Liver (tissue), 8 donors: ENCODE measurements at regions not wholly inside any gene's neighbourhood (a gene's known extent, or its start where the extent isn't known, plus 50 kb on each side); places are given as distances from the start of the nearest gene placed in this dataset.

Experiments
- DNase-seq: peaks from one replicate; pipeline ENCODE4 v3.0.0-alpha.2; 2017; ENCODE audit warnings: low spot score
- H3K27ac ChIP-seq, 2 donors: one replicate each; pipeline ENCODE4 v1.7.0; 2013; ENCODE audit warnings: inconsistent platforms in 2 of 2, low read length in 2 of 2, control low read depth in 1 of 2, low read depth in 1 of 2, mild to moderate bottlenecking in 1 of 2
- H3K27me3 ChIP-seq, 4 donors: one replicate each; pipeline versions ENCODE4 v1.6.1 to v1.7.0; 2013; ENCODE audit warnings: low read length in 3 of 4, inconsistent platforms in 1 of 4, mild to moderate bottlenecking in 1 of 4, moderate library complexity in 1 of 4; ENCODE audit not compliant: control insufficient read depth in 4 of 4, insufficient read depth in 4 of 4
- H3K36me3 ChIP-seq, 4 donors: one replicate each; pipeline versions ENCODE4 v1.6.1 to v1.7.0; 2013; ENCODE audit warnings: low read length in 3 of 4, mild to moderate bottlenecking in 3 of 4, low read depth in 1 of 4, moderate library complexity in 1 of 4; ENCODE audit not compliant: control insufficient read depth in 4 of 4, insufficient read depth in 3 of 4
- H3K4me1 ChIP-seq, 4 donors: one replicate each; pipeline versions ENCODE4 v1.6.1 to v1.7.0; 2013; ENCODE audit warnings: low read length in 3 of 4, mild to moderate bottlenecking in 3 of 4, moderate library complexity in 1 of 4; ENCODE audit not compliant: control insufficient read depth in 4 of 4, insufficient read depth in 4 of 4
- H3K4me3 ChIP-seq, 3 donors: one replicate each; pipeline versions ENCODE4 v1.6.1 to v1.7.0; 2013; ENCODE audit warnings: low read length in 3 of 3, control low read depth in 1 of 3, low read depth in 1 of 3, mild to moderate bottlenecking in 1 of 3
- H3K9ac ChIP-seq, 2 donors: one replicate each; pipeline ENCODE4 v1.7.0; 2013; ENCODE audit warnings: low read length in 2 of 2, mild to moderate bottlenecking in 2 of 2, moderate library complexity in 2 of 2, control low read depth in 1 of 2, low read depth in 1 of 2
- H3K9me3 ChIP-seq, 4 donors: one replicate each; pipeline versions ENCODE4 v1.6.1 to v1.7.0; 2013; ENCODE audit warnings: low read length in 3 of 4; ENCODE audit not compliant: control insufficient read depth in 4 of 4
- ATF3 ChIP-seq: IDR thresholded peaks from 2 replicates; pipeline ENCODE4 v1.6.1; 2016; ENCODE audit warnings: antibody characterized with exemption
- CTCF ChIP-seq: fragments of 150-350 bp; IDR thresholded peaks from 2 replicates; pipeline ENCODE4 v1.5.1; 2017; ENCODE audit warnings: improper control_type of control experiment, low read depth, low read length; ENCODE audit not compliant: missing input control
- EGR1 ChIP-seq, 2 donors: IDR thresholded peaks; 2 replicates each; pipeline ENCODE4 v1.6.1; 2016 to 2018; ENCODE audit warnings: antibody characterized with exemption in 2 of 2, low read depth in 2 of 2
- FOXA1 ChIP-seq: IDR thresholded peaks from 2 replicates; pipeline ENCODE4 v1.6.1; 2016; ENCODE audit warnings: antibody characterized with exemption
- FOXA2 ChIP-seq: IDR thresholded peaks from 2 replicates; pipeline ENCODE4 v1.6.1; 2016; ENCODE audit warnings: antibody characterized with exemption
- GABPA ChIP-seq, 2 donors: IDR thresholded peaks in 1 of 2; conservative IDR thresholded peaks in 1 of 2; 2 replicates each; pipeline ENCODE4 v1.6.1; 2016; ENCODE audit warnings: antibody characterized with exemption in 2 of 2, mild to moderate bottlenecking in 1 of 2, moderate library complexity in 1 of 2
- HNF4A ChIP-seq, 2 donors: conservative IDR thresholded peaks; 2 replicates each; pipeline ENCODE4 v1.6.1; 2016; ENCODE audit warnings: antibody characterized with exemption in 2 of 2, mild to moderate bottlenecking in 2 of 2
- HNF4G ChIP-seq: IDR thresholded peaks from 2 replicates; pipeline ENCODE4 v1.6.1; 2016; ENCODE audit warnings: antibody characterized with exemption
- JUND ChIP-seq, 2 donors: IDR thresholded peaks; 2 replicates each; pipeline ENCODE4 v1.6.1; 2016; ENCODE audit warnings: antibody characterized with exemption in 2 of 2
- MAX ChIP-seq: IDR thresholded peaks from 2 replicates; pipeline ENCODE4 v1.6.1; 2016; ENCODE audit warnings: antibody characterized with exemption
- NR2F2 ChIP-seq: IDR thresholded peaks from 2 replicates; pipeline ENCODE4 v1.6.1; 2016; ENCODE audit warnings: antibody characterized with exemption
- RAD21 ChIP-seq, 2 donors: IDR thresholded peaks; 2 replicates each; pipeline ENCODE4 v1.6.1; 2016; ENCODE audit warnings: antibody characterized with exemption in 2 of 2, mild to moderate bottlenecking in 2 of 2
- REST ChIP-seq: IDR thresholded peaks from 2 replicates; pipeline ENCODE4 v1.6.1; 2016; ENCODE audit warnings: antibody characterized with exemption, mild to moderate bottlenecking
- RXRA ChIP-seq, 2 donors: IDR thresholded peaks; 2 replicates each; pipeline ENCODE4 v1.6.1; 2017 to 2018; ENCODE audit warnings: antibody characterized with exemption in 2 of 2, mild to moderate bottlenecking in 1 of 2
- SP1 ChIP-seq: IDR thresholded peaks from 2 replicates; pipeline ENCODE4 v1.6.1; 2018; ENCODE audit warnings: antibody characterized with exemption, mild to moderate bottlenecking
- TAF1 ChIP-seq: conservative IDR thresholded peaks from 2 replicates; pipeline ENCODE4 v1.6.1; 2016; ENCODE audit warnings: antibody characterized with exemption, mild to moderate bottlenecking
- YY1 ChIP-seq: IDR thresholded peaks from 2 replicates; pipeline ENCODE4 v1.6.1; 2016; ENCODE audit warnings: antibody characterized with exemption, mild to moderate bottlenecking
- ZBTB33 ChIP-seq: IDR thresholded peaks from 2 replicates; pipeline ENCODE4 v1.6.1; 2016; ENCODE audit warnings: antibody characterized with exemption
- WGBS: extraction: QIAGEN DNeasy Blood & Tissue Kit; methylation state at CpG from one replicate; pipeline ENCODE4 v1.1.7; 2013; 5-methylcytosine and 5-hydroxymethylcytosine counted together
- donor health status: healthy.
- donor health status: healthy.
- donor health status: healthy.
- donor health status: healthy.
- donor health status: healthy.

- Histone ChIP-seq H3K4me1 (no peaks in the 10 kb centered on the region), H3K9me3 (no peaks in the 10 kb centered on the region), H3K4me3 (no peak overlapping the region), H3K9ac (no peak overlapping the region), H3K27me3 (no peaks in the 10 kb centered on the region), H3K27ac (no peak overlapping the region), H3K36me3 (peaks cover 0 to 2% (median 0%) of the 10 kb centered on the region in 4 donors)
- 88% methylated on average over 2 of the region's 2 CpGs for WGBS
- TF ChIP-seq SP1 (no peak), HNF4A (conservative IDR thresholded peaks at IDR 0.05) (no peak)
- no peak for DNase-seq
Measured at GRCh38 chr18:22789052-22789451, 144.1 kb upstream of the RBBP8 start.

- Histone ChIP-seq H3K9me3 (no peaks in the 10 kb centered on the region), H3K36me3 (peaks cover 0 to 2% (median 0%) of the 10 kb centered on the region in 4 donors), H3K9ac (no peak overlapping the region), H3K27ac (no peak overlapping the region), H3K4me3 (no peak overlapping the region), H3K27me3 (no peaks in the 10 kb centered on the region), H3K4me1 (no peaks in the 10 kb centered on the region)
- no peak for TF ChIP-seq TAF1
- no peak for TF ChIP-seq FOXA1
- no peak for TF ChIP-seq HNF4A (conservative IDR thresholded peaks at IDR 0.05)
- DNase-seq, result no peak
- 96% methylated on average over 5 of the region's 5 CpGs for WGBS
Measured at GRCh38 chr18:22789600-22789999, 143.5 kb upstream of the RBBP8 start.

- no peak for TF ChIP-seq ZBTB33
- TF ChIP-seq FOXA1, result no peak
- TF ChIP-seq FOXA2, result no peak
- TF ChIP-seq RXRA (IDR thresholded peaks at IDR 0.05), result no peak
- TF ChIP-seq EGR1 (IDR thresholded peaks at IDR 0.05; ENCODE audit: low read depth in 2 of 2), result no peak
- TF ChIP-seq GABPA (IDR thresholded peaks at IDR 0.05 in 1 of 2, conservative IDR thresholded peaks at IDR 0.05 in 1 of 2), result no peak
- no peak for TF ChIP-seq NR2F2
- no peak for TF ChIP-seq HNF4G
- no peak for TF ChIP-seq REST
- no peak for TF ChIP-seq MAX
- TF ChIP-seq JUND (IDR thresholded peaks at IDR 0.05), result no peak
- TF ChIP-seq RAD21 (IDR thresholded peaks at IDR 0.05), result no peak
- TF ChIP-seq ATF3, result no peak
- TF ChIP-seq HNF4A (conservative IDR thresholded peaks at IDR 0.05), result no peak
- no peak for TF ChIP-seq SP1
- no peak for TF ChIP-seq YY1
- no peak for TF ChIP-seq TAF1
- no peak for TF ChIP-seq CTCF
- Histone ChIP-seq H3K36me3 (peaks cover 0 to 2% (median 0%) of the 10 kb centered on the region in 4 donors), H3K9me3 (no peaks in the 10 kb centered on the region), H3K4me3 (no peak overlapping the region), H3K27ac (no peak overlapping the region), H3K4me1 (no peaks in the 10 kb centered on the region), H3K9ac (no peak overlapping the region), H3K27me3 (no peaks in the 10 kb centered on the region)
- 71% methylated on average over 4 of the region's 4 CpGs for WGBS
- no peak for DNase-seq
Measured at GRCh38 chr18:22790545-22791309, 142.4 kb upstream of the RBBP8 start.
